ENCODE measurements at regions not wholly inside any gene's neighbourhood (a gene's known extent, or its start where the extent isn't known, plus 50 kb on each side); places are given as distances from the start of the nearest gene placed in this dataset.

- TF ChIP-seq EZH2 (IDR thresholded peaks at IDR 0.05) (no peak), POLR2AphosphoS5 (IDR thresholded peaks at IDR 0.05; ENCODE audit: borderline replicate concordance, low read depth, low read length) (no peak), FOXP2 (optimal IDR thresholded peaks at IDR 0.05; ENCODE audit: control extremely low read depth, extremely low read length, insufficient read depth) (no peak)
Observed at GRCh38 chr16:65540901-65541300, 419.0 kb upstream of the CDH11 start.
